Smooth muscle cell (in vitro differentiated cells): ENCODE measurements at regions not wholly inside any gene's neighbourhood (a gene's known extent, or its start where the extent isn't known, plus 50 kb on each side); places are given as distances from the start of the nearest gene placed in this dataset. TPM values are rescaled to one million over a fixed set of nuclear protein-coding genes. Genes with fewer than 3 reads are reported as not detected.

ENCODE experiments used
- DNase-seq: peaks from one replicate; lab custom pipeline; 2025; ENCODE audit not compliant: unreplicated experiment; lab: John Stamatoyannopoulos, UW
- H2AFZ ChIP-seq: fragments of 200-600 bp; sonication (generic); 2 replicates; pipeline ENCODE4 v1.6.0; 2016; ENCODE audit warnings: antibody characterized with exemption, low read depth, mild to moderate bottlenecking
- H3F3A ChIP-seq: fragments of 200-600 bp; sonication (generic); 2 replicates; pipeline ENCODE4 v1.6.0; 2017; ENCODE audit warnings: antibody characterized with exemption, low read depth
- H3K27ac ChIP-seq: fragments of 200-600 bp; sonication (generic); 2 replicates; pipeline ENCODE4 v1.5.1; 2016; ENCODE audit warnings: low read depth, mild to moderate bottlenecking
- H3K27me3 ChIP-seq: fragments of 200-600 bp; sonication (generic); 2 replicates; pipeline ENCODE4 v1.6.1; 2016; ENCODE audit warnings: low read depth, mild to moderate bottlenecking
- H3K36me3 ChIP-seq: fragments of 200-600 bp; sonication (generic); 2 replicates; pipeline ENCODE4 v1.5.1; 2016; ENCODE audit warnings: low read depth
- H3K4me1 ChIP-seq: fragments of 200-600 bp; sonication (generic); 2 replicates; pipeline ENCODE4 v1.5.1; 2016; ENCODE audit warnings: low read depth
- H3K4me2 ChIP-seq: fragments of 200-600 bp; sonication (generic); 2 replicates; pipeline ENCODE4 v1.6.0; 2016; ENCODE audit warnings: mild to moderate bottlenecking
- H3K4me3 ChIP-seq: fragments of 200-600 bp; sonication (generic); 2 replicates; pipeline ENCODE4 v1.5.1; 2016; ENCODE audit warnings: mild to moderate bottlenecking
- H3K79me2 ChIP-seq: fragments of 200-600 bp; sonication (generic); 2 replicates; pipeline ENCODE4 v1.6.0; 2016; ENCODE audit warnings: low read depth, mild to moderate bottlenecking
- H3K9ac ChIP-seq: fragments of 200-600 bp; sonication (generic); 2 replicates; pipeline ENCODE4 v1.6.0; 2016; ENCODE audit warnings: low read depth
- H3K9me3 ChIP-seq: fragments of 200-600 bp; sonication (generic); replicated peaks from 2 replicates; pipeline ENCODE4 v1.5.1; 2016; ENCODE audit warnings: low read depth
- H4K20me1 ChIP-seq: fragments of 200-600 bp; sonication (generic); 2 replicates; pipeline ENCODE4 v1.6.0; 2016; ENCODE audit warnings: low read depth
- CTCF ChIP-seq: fragments of 200-600 bp; sonication (generic); IDR thresholded peaks from 2 replicates; pipeline ENCODE4 v1.5.1; 2017; ENCODE audit warnings: borderline replicate concordance, mild to moderate bottlenecking, antibody characterized with exemption; ENCODE audit not compliant: insufficient read depth, poor library complexity, severe bottlenecking
- WGBS: methylation state at CpG from one replicate; pipeline ENCODE4 v1.1.7; 2016; ENCODE audit warnings: low lambda C conversion rate; 5-methylcytosine and 5-hydroxymethylcytosine counted together
- small RNA-seq: library from RNA; depleted of rRNA; stranded (forward); fragments of <200 nt; gene quantifications from one replicate; pipeline ENCODE3, GENCODE V24; 2014

GRCh38 chr9:19840953-19841352 is 52.1 kb upstream of the SLC24A2 start:
- no peak for DNase-seq
- Histone ChIP-seq H3K27ac (no peak overlapping the region), H3K36me3 (no peaks in the 10 kb centered on the region)

More at GRCh38 chr9:19840953-19841352, 52.1 kb upstream of the SLC24A2 start:
- no peak overlapping the region for H3K4me2 ChIP-seq
- H3K9me3 ChIP-seq: no peaks in the 10 kb centered on the region
- H3K4me1 ChIP-seq: no peaks in the 10 kb centered on the region
- WGBS: 66% methylated on average over 1 of the region's 1 CpG
- no peak overlapping the region for H3K4me3 ChIP-seq
- H4K20me1 ChIP-seq: no peaks in the 10 kb centered on the region
- H3F3A ChIP-seq: no peaks in the 10 kb centered on the region
- TF ChIP-seq CTCF: no peak
- H3K79me2 ChIP-seq: no peaks in the 10 kb centered on the region
- H2AFZ ChIP-seq: no peak overlapping the region
- no peaks in the 10 kb centered on the region for H3K27me3 ChIP-seq
- H3K9ac ChIP-seq: no peak overlapping the region

Small RNA genes lying in the stretch of these regions (small RNA-seq; reads per million reads assigned to genes)
- gene AL158077.1: not detected
